Suprapubic skin (tissue), 4 donors: ENCODE measurements at regions not wholly inside any gene's neighbourhood (a gene's known extent, or its start where the extent isn't known, plus 50 kb on each side); places are given as distances from the start of the nearest gene placed in this dataset.
"Not testable (repeated sequence)": the region's sequence is repeated elsewhere in the genome, so short reads cannot be mapped to it uniquely, and the experiment has no call there.

Experiments
- DNase-seq, 2 donors: peaks; one replicate each; pipeline ENCODE4 v3.0.0-alpha.2; 2019; ENCODE audit warnings: low spot score in 2 of 2
- H3K27ac ChIP-seq: fragments of 200-600 bp; sonication (generic); one replicate; pipeline ENCODE4 v1.5.1; 2019
- H3K27me3 ChIP-seq: fragments of 200-600 bp; sonication (generic); one replicate; pipeline ENCODE4 v1.5.1; 2019
- H3K36me3 ChIP-seq: fragments of 200-600 bp; sonication (generic); one replicate; pipeline ENCODE4 v1.5.1; 2019
- H3K4me1 ChIP-seq: fragments of 200-600 bp; sonication (generic); one replicate; pipeline ENCODE4 v1.5.1; 2019
- H3K4me3 ChIP-seq: fragments of 200-600 bp; sonication (generic); one replicate; pipeline ENCODE4 v1.5.1; 2019; ENCODE audit warnings: mild to moderate bottlenecking
- H3K9me3 ChIP-seq: fragments of 200-600 bp; sonication (generic); one replicate; pipeline ENCODE4 v1.5.1; 2019
- EP300 ChIP-seq: sonication (generic); formaldehyde crosslinking; IDR thresholded peaks from one replicate; pipeline ENCODE4 v1.6.1; 2017; ENCODE audit warnings: antibody characterized with exemption
- POLR2A ChIP-seq, 2 donors: fragments of 450-650 bp; IDR thresholded peaks; one replicate each; pipeline ENCODE4 v1.6.1; 2017; ENCODE audit warnings: antibody characterized with exemption in 2 of 2, mild to moderate bottlenecking in 2 of 2, moderate library complexity in 2 of 2
- POLR2AphosphoS5 ChIP-seq, 3 donors: sonication (generic); formaldehyde crosslinking; IDR thresholded peaks; one replicate each; pipeline ENCODE4 v1.6.1; 2017; ENCODE audit warnings: antibody characterized with exemption in 3 of 3
- WGBS: methylation state at CpG from one replicate; pipeline ENCODE4 v1.1.5; 2018; 5-methylcytosine and 5-hydroxymethylcytosine counted together
- TF ChIP-seq, protein P1 (sequence below), 2 donors: fragments of 200-600 bp in 1 of 2; fragments of 450-650 bp in 1 of 2; sonication (generic) in 1 of 2; IDR thresholded peaks; one replicate each; pipeline ENCODE4 v1.5.1; 2016 to 2019; ENCODE audit warnings: antibody characterized with exemption in 2 of 2, mild to moderate bottlenecking in 1 of 2, moderate library complexity in 1 of 2

DNA sequence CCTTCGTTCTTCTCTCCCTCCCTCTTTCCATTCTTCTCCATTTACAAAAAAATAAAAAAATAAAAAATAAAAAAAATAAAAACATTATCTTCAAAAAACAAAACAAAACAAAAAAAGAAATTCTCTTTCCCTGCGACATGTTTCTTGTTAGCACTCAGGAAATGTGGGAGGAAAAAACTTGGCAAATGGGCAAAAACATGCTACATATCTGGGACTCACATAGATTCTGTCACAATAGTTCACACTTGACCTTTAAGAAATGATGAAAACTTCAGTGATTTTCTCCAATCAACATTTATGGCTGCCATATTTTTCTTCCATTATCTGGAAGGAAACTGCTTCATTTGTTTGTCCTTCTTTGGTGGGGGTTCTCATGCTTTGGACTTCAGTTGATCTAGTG, 109.3 kb downstream of the PRKAB2 start:
- TF ChIP-seq POLR2AphosphoS5 (IDR thresholded peaks at IDR 0.05) (no peak), EP300 (no peak), POLR2A (IDR thresholded peaks at IDR 0.05) (no peak)
- TF ChIP-seq, protein P1, sequence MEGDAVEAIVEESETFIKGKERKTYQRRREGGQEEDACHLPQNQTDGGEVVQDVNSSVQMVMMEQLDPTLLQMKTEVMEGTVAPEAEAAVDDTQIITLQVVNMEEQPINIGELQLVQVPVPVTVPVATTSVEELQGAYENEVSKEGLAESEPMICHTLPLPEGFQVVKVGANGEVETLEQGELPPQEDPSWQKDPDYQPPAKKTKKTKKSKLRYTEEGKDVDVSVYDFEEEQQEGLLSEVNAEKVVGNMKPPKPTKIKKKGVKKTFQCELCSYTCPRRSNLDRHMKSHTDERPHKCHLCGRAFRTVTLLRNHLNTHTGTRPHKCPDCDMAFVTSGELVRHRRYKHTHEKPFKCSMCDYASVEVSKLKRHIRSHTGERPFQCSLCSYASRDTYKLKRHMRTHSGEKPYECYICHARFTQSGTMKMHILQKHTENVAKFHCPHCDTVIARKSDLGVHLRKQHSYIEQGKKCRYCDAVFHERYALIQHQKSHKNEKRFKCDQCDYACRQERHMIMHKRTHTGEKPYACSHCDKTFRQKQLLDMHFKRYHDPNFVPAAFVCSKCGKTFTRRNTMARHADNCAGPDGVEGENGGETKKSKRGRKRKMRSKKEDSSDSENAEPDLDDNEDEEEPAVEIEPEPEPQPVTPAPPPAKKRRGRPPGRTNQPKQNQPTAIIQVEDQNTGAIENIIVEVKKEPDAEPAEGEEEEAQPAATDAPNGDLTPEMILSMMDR (IDR thresholded peaks at IDR 0.05) = no peak
- no peak for DNase-seq
- 74% methylated on average over 2 of the region's 2 CpGs for WGBS

DNA sequence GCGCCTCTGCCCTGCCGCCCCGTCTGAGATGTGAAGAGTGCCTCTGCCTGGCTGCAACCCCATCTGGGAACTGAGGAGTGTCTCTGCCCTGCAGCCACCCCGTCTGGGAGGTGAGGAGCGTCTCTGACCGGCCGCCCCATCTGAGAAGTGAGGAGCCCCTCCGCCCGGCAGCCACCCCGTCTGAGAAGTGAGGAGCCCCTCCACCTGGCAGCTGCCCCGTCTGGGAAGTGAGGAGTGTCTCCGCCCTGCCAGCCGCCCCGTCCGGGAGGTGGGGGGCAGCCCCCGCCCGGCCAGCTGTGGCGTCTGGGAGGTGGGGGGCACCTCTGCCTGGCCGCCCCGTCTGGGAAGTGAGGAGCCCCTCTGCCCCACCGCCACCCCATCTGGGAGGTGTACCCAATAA, 110.4 kb downstream of the PRKAB2 start:
- H3K27me3 ChIP-seq, H3K9me3 ChIP-seq, H3K36me3 ChIP-seq, H3K4me1 ChIP-seq, DNase-seq, H3K27ac ChIP-seq, H3K4me3 ChIP-seq: not testable (repeated sequence)
- WGBS = 82% methylated on average over 10 of the region's 21 CpGs

More for the DNA sequence above, 109.3 kb downstream of the PRKAB2 start:
- H3K4me1 ChIP-seq = no peaks in the 10 kb centered on the region
- H3K9me3 ChIP-seq = no peaks in the 10 kb centered on the region
- no peaks in the 10 kb centered on the region for H3K36me3 ChIP-seq
- H3K4me3 ChIP-seq = no peak overlapping the region
- no peak overlapping the region for H3K27ac ChIP-seq
- H3K27me3 ChIP-seq = peaks cover 3% of the 10 kb centered on the region

DNA sequence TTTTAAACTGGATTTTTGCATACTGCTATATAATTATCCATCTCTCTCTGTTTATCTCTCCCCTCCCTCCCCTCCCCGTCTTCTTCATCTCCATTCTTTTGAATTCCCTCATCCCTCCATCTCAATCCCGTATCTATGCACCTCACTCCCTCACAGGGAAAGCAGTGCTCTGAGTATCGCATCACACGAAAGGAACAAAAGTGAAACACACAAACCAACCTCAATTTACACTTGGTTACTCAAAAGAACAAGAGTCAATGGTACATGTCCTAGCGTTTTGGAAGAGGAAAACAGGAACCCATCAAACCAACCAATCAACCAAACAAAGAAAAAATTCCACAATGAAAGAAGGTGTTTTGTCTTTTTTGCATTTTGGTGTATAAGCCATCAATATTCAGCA, 115.1 kb downstream of the NBPF12 start:
- no peaks in the 10 kb centered on the region for H3K9me3 ChIP-seq
- DNase-seq = no peak
- H3K36me3 ChIP-seq = no peaks in the 10 kb centered on the region
- no peaks in the 10 kb centered on the region for H3K4me1 ChIP-seq
- H3K27ac ChIP-seq = no peak overlapping the region
- H3K27me3 ChIP-seq = no peaks in the 10 kb centered on the region
- TF ChIP-seq, protein P1 (IDR thresholded peaks at IDR 0.05) = no peak
- TF ChIP-seq POLR2A (IDR thresholded peaks at IDR 0.05) (no peak), POLR2AphosphoS5 (IDR thresholded peaks at IDR 0.05) (no peak), EP300 (no peak)
- 87% methylated on average over 5 of the region's 5 CpGs for WGBS
- no peak overlapping the region for H3K4me3 ChIP-seq

DNA sequence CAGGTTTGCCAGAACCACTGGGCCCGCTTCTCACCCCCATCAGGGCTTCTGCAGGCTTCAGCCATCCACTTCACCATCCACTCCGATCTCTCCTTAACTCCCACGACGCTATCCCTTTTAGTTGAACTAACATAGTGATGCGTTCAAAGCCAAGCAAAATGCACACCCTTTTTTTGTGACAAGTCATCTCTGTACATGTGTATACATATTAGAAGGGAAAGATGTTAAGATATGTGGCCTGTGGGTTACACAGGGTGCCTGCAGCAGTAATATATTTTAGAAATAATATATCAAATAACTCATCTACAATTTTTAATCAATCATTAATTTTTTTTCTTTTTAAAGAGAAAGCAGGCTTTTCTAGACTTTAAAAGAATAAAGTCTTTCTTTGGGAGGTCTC, 114.6 kb downstream of the NBPF12 start:
- Histone ChIP-seq H3K9me3 (no peaks in the 10 kb centered on the region), H3K4me3 (no peak overlapping the region), H3K27ac (no peak overlapping the region), H3K36me3 (no peaks in the 10 kb centered on the region), H3K27me3 (no peaks in the 10 kb centered on the region), H3K4me1 (no peaks in the 10 kb centered on the region)
- WGBS = 82% methylated on average over 5 of the region's 5 CpGs
- DNase-seq = no peak
- TF ChIP-seq, protein P1 (IDR thresholded peaks at IDR 0.05) = no peak
- TF ChIP-seq POLR2A (IDR thresholded peaks at IDR 0.05) (no peak), POLR2AphosphoS5 (IDR thresholded peaks at IDR 0.05) (no peak), EP300 (no peak)

DNA sequence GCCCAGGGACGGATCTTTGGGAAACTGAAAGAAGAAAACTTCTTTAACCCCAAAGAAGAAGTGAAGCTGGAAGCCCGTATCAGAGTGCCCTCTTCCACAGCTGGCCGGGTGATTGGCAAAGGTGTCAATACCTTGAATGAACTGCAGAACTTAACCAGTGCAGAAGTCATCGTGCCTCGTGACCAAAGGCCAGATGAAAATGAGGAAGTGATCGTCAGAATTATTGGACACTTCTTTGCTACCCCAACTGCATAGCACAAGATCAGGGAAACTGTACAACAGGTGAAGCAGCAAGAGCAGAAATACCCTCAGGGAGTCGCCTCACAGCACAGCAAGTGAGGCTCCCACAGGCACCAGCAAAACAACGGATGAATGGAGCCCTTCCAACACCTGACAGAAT, 114.0 kb downstream of the NBPF12 start:
- Histone ChIP-seq H3K27ac (no peak overlapping the region), H3K4me1 (no peaks in the 10 kb centered on the region), H3K4me3 (no peak overlapping the region), H3K9me3 (no peaks in the 10 kb centered on the region), H3K36me3 (no peaks in the 10 kb centered on the region), H3K27me3 (no peaks in the 10 kb centered on the region)
- TF ChIP-seq EP300 = no peak
- TF ChIP-seq POLR2A (IDR thresholded peaks at IDR 0.05) = no peak
- TF ChIP-seq, protein P1 (IDR thresholded peaks at IDR 0.05) = no peak
- no peak for TF ChIP-seq POLR2AphosphoS5 (IDR thresholded peaks at IDR 0.05)
- DNase-seq = no peak
- 84% methylated on average over 8 of the region's 8 CpGs for WGBS

DNA sequence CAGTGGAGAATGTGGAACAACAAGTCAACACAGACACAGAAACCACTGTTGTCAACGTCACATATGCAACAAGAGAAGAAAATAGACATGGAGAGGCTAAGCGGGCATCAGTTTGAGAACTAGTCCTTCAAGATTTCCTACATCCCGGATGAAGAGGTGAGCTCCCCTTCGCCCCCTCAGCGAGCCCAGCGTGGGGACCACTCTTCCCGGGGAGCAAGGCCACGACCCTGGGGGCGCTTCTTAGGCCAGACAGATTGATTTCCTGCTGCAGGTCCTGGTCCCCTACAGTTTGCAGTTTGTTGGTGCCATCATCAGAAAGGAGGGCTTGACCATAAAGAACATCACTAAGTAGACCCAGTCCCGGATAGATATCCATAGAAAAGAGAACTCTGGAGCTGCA, 113.0 kb downstream of the NBPF12 start:
- H3K4me1 ChIP-seq = no peaks in the 10 kb centered on the region
- H3K27me3 ChIP-seq = no peaks in the 10 kb centered on the region
- no peak overlapping the region for H3K4me3 ChIP-seq
- no peak overlapping the region for H3K27ac ChIP-seq
- DNase-seq = no peak
- no peaks in the 10 kb centered on the region for H3K9me3 ChIP-seq
- no peaks in the 10 kb centered on the region for H3K36me3 ChIP-seq
- TF ChIP-seq EP300 (no peak), POLR2AphosphoS5 (IDR thresholded peaks at IDR 0.05) (no peak), POLR2A (IDR thresholded peaks at IDR 0.05) (no peak)
- TF ChIP-seq, protein P1 (IDR thresholded peaks at IDR 0.05) = no peak
- WGBS = 89% methylated on average over 10 of the region's 10 CpGs
